HG02759 (cell line): ENCODE measurements at regions not wholly inside any gene's neighbourhood (a gene's known extent, or its start where the extent isn't known, plus 50 kb on each side); places are given as distances from the start of the nearest gene placed in this dataset.

Experiments
- ATAC-seq: cut with Tn5 transposase; IDR thresholded peaks from one replicate; pipeline ENCODE4 v1.9.1; 2021; ENCODE audit warnings: mild to moderate bottlenecking, moderate library complexity; ENCODE audit not compliant: unreplicated experiment

GRCh38 chr4:126935801-126936200, 697.0 kb upstream of the INTU start:
- ATAC-seq = no peak

- ATAC-seq = no peak
Measured at GRCh38 chr4:126937342-126937741, 695.4 kb upstream of the INTU start.

GRCh38 chr4:126937846-126938422, 694.8 kb upstream of the INTU start:
- no peak for ATAC-seq

- ATAC-seq = no peak
Measured at GRCh38 chr4:126939401-126939800, 693.4 kb upstream of the INTU start.

- ATAC-seq = no peak
Measured at GRCh38 chr4:126947536-126947935, 685.2 kb upstream of the INTU start.

GRCh38 chr4:126954537-126955291, 678.0 kb upstream of the INTU start:
- ATAC-seq = no peak

GRCh38 chr4:126955292-126956183, 677.2 kb upstream of the INTU start:
- ATAC-seq = no peak

GRCh38 chr4:126956184-126956897, 676.4 kb upstream of the INTU start:
- no peak for ATAC-seq

GRCh38 chr4:126957556-126957955, 675.2 kb upstream of the INTU start:
- no peak for ATAC-seq

GRCh38 chr4:126957987-126958386, 674.8 kb upstream of the INTU start:
- no peak for ATAC-seq

- no peak for ATAC-seq
Measured at GRCh38 chr4:126958482-126958881, 674.3 kb upstream of the INTU start.

- ATAC-seq = no peak
Measured at GRCh38 chr4:126959056-126959745, 673.6 kb upstream of the INTU start.

GRCh38 chr4:126960760-126961159, 672.0 kb upstream of the INTU start:
- ATAC-seq = no peak

GRCh38 chr4:126961661-126962060, 671.1 kb upstream of the INTU start:
- ATAC-seq = no peak

- ATAC-seq = no peak
Measured at GRCh38 chr4:126965877-126966276, 666.9 kb upstream of the INTU start.

- ATAC-seq = no peak
Measured at GRCh38 chr4:126969360-126970235, 663.2 kb upstream of the INTU start.

GRCh38 chr4:126973201-126973600, 659.6 kb upstream of the INTU start:
- no peak for ATAC-seq

GRCh38 chr4:126976850-126977632, 655.7 kb upstream of the INTU start:
- no peak for ATAC-seq

GRCh38 chr4:126986005-126986404, 646.8 kb upstream of the INTU start:
- ATAC-seq = no peak
